ENCODE measurements at regions not wholly inside any gene's neighbourhood (a gene's known extent, or its start where the extent isn't known, plus 50 kb on each side); places are given as distances from the start of the nearest gene placed in this dataset.

- TF ChIP-seq POLR2AphosphoS5 (IDR thresholded peaks at IDR 0.05) (no peak), POLR2A (IDR thresholded peaks at IDR 0.05) (no peak)
Observed at GRCh38 chr19:30148039-30148790, 206.2 kb downstream of the URI1 start.

All from gastroesophageal sphincter (tissue), 2 donors.